GM19372 (cell line): ENCODE measurements at regions not wholly inside any gene's neighbourhood (a gene's known extent, or its start where the extent isn't known, plus 50 kb on each side); places are given as distances from the start of the nearest gene placed in this dataset.
"Not testable (repeated sequence)": the region's sequence is repeated elsewhere in the genome, so short reads cannot be mapped to it uniquely, and the experiment has no call there.

Experiments used
- ATAC-seq: cut with Tn5 transposase; IDR thresholded peaks from one replicate; pipeline ENCODE4 v1.9.1; 2021; ENCODE audit warnings: mild to moderate bottlenecking, low read depth, moderate library complexity; ENCODE audit not compliant: unreplicated experiment

- ATAC-seq, result not testable (repeated sequence)
These were observed 1262.7 kb upstream of the ZEB2 start for GRCh38 chr2:145782607-145783006.

GRCh38 chr2:145777914-145778313 lies 1258.0 kb upstream of the ZEB2 start:
- no peak for ATAC-seq

GRCh38 chr2:145777297-145777696 lies 1257.4 kb upstream of the ZEB2 start:
- no peak for ATAC-seq

- no peak for ATAC-seq
These were observed 1255.7 kb upstream of the ZEB2 start for GRCh38 chr2:145775591-145775990.

- peak; percentile 99 for ATAC-seq
These were observed 1251.6 kb upstream of the ZEB2 start for GRCh38 chr2:145771525-145771924.

GRCh38 chr2:145769011-145769716 lies 1249.2 kb upstream of the ZEB2 start:
- no peak for ATAC-seq

GRCh38 chr2:145765874-145766273 lies 1246.0 kb upstream of the ZEB2 start:
- no peak for ATAC-seq

- no peak for ATAC-seq
These were observed 1244.7 kb upstream of the ZEB2 start for GRCh38 chr2:145764631-145765030.

GRCh38 chr2:145760781-145761649 lies 1241.1 kb upstream of the ZEB2 start:
- ATAC-seq, result no peak

GRCh38 chr2:145759228-145759915 lies 1239.5 kb upstream of the ZEB2 start:
- ATAC-seq, result no peak

- no peak for ATAC-seq
These were observed 1237.8 kb upstream of the ZEB2 start for GRCh38 chr2:145757503-145758246.

- no peak for ATAC-seq
These were observed 1235.3 kb upstream of the ZEB2 start for GRCh38 chr2:145755019-145755837.

- no peak for ATAC-seq
These were observed 1234.0 kb upstream of the ZEB2 start for GRCh38 chr2:145753966-145754365.

GRCh38 chr2:145753041-145753608 lies 1233.2 kb upstream of the ZEB2 start:
- ATAC-seq, result no peak

GRCh38 chr2:145752091-145752806 lies 1232.3 kb upstream of the ZEB2 start:
- peak; percentile 6 for ATAC-seq

- ATAC-seq, result peak; percentile 86
These were observed 1231.7 kb upstream of the ZEB2 start for GRCh38 chr2:145751629-145752028.

- no peak for ATAC-seq
These were observed 1231.2 kb upstream of the ZEB2 start for GRCh38 chr2:145751155-145751554.

GRCh38 chr2:145750612-145751011 lies 1230.7 kb upstream of the ZEB2 start:
- ATAC-seq, result no peak

GRCh38 chr2:145750144-145750543 lies 1230.2 kb upstream of the ZEB2 start:
- no peak for ATAC-seq
